Right cardiac atrium (tissue), 5 donors: ENCODE measurements at regions not wholly inside any gene's neighbourhood (a gene's known extent, or its start where the extent isn't known, plus 50 kb on each side); places are given as distances from the start of the nearest gene placed in this dataset.

Source experiments
- ATAC-seq, 2 donors: fragments of 200-7000 bp; cut with Tn5 transposase; one replicate each; pipeline versions ENCODE4 v1.8.0 to v1.9.1; 2020; ENCODE audit warnings: moderate library complexity in 2 of 2, mild to moderate bottlenecking in 1 of 2
- DNase-seq, 3 donors: peaks; one replicate each; pipeline ENCODE4 v3.0.0-alpha.2; 2020
- H3K27ac ChIP-seq: one replicate; pipeline ENCODE4 v1.5.1; 2013; ENCODE audit warnings: mild to moderate bottlenecking, low read length, control low read depth, moderate library complexity
- H3K27me3 ChIP-seq: one replicate; pipeline ENCODE4 v1.6.1; 2013; ENCODE audit not compliant: control insufficient read depth, insufficient read depth
- H3K4me1 ChIP-seq: one replicate; pipeline ENCODE4 v1.6.1; 2013; ENCODE audit warnings: low read length; ENCODE audit not compliant: control insufficient read depth, insufficient read depth
- H3K4me3 ChIP-seq: one replicate; pipeline ENCODE4 v1.5.1; 2013; ENCODE audit warnings: low read length, control low read depth
- H3K9me3 ChIP-seq: one replicate; pipeline ENCODE4 v1.6.1; 2013; ENCODE audit warnings: low read length; ENCODE audit not compliant: control insufficient read depth
- WGBS: extraction: QIAGEN DNeasy Blood & Tissue Kit; methylation state at CpG from one replicate; pipeline ENCODE4 v1.1.7; 2013; 5-methylcytosine and 5-hydroxymethylcytosine counted together
- intact Hi-C, 4 donors: fragments of 100-400 bp; cut with DNase I; formaldehyde crosslinking; loops; one replicate each; pipeline versions ENCODE4 v1.11.0 to v1.14.0; 2022 to 2023
- donor health status: healthy with polysubstance abuse.
- donor health status: DM: no; HTN: yes; CAD: no.
- donor health status: DM: no; HTN: no; CAD: no.
- donor health status: DM: no; HTN: yes; CAD: no; lungs with severe emphysema.
- donor health status: DM: yes; HTN: yes; CAD: no.

DNA sequence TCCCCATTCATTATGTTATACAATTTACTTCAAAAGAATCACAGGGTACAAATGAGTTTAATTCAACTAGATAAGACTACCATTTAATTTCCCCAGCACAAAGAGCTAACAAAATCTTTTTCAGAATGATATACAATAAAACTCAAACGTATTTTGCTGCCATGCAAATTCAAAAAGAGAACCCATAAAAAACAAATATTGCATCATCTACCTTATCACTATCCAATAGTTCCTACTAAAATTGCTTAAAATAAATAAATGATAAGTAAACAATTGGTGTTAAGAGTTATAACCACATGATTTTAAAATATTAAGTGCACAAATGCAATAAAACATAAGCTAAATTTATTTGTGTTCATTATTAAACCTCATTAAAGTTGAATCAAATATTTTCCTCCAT, 919.4 kb downstream of the SLITRK5 start:
- 29% methylated on average over 1 of the region's 1 CpG for WGBS
- Histone ChIP-seq H3K4me1 (no peaks in the 10 kb centered on the region), H3K9me3 (peaks cover 4% of the 10 kb centered on the region), H3K27ac (no peak overlapping the region), H3K27me3 (no peaks in the 10 kb centered on the region), H3K4me3 (no peak overlapping the region)
- intact Hi-C loops, result no loop called here
- ATAC-seq (no peak), DNase-seq (no peak)

DNA sequence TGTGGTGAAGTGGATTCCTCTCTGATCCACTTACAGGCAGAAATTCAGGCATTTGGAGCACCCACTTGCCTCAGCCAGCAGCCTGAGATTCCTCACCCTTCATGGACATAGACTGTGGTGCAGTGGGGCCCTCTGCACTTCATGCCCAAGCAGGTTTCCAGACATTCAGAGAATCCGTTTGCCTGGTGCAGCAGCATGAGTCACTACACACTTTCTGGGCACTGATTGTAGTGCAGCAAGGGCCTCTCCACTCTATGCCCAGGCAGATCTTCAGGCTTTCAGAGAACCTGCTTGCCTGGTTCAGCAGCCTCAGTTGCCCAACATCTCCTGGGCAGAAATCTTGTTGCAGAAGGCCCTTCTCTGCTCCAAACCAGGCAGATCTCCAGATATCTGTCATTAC, 920.9 kb downstream of the SLITRK5 start:
- Histone ChIP-seq H3K4me1 (no peaks in the 10 kb centered on the region), H3K4me3 (no peak overlapping the region), H3K9me3 (peaks cover 4% of the 10 kb centered on the region), H3K27me3 (no peaks in the 10 kb centered on the region), H3K27ac (no peak overlapping the region)
- no peak for ATAC-seq
- no peak for DNase-seq
- whole genome bisulfite sequencing, result 72% methylated on average over 1 of the region's 1 CpG
- intact Hi-C loops, result no loop called here

DNA sequence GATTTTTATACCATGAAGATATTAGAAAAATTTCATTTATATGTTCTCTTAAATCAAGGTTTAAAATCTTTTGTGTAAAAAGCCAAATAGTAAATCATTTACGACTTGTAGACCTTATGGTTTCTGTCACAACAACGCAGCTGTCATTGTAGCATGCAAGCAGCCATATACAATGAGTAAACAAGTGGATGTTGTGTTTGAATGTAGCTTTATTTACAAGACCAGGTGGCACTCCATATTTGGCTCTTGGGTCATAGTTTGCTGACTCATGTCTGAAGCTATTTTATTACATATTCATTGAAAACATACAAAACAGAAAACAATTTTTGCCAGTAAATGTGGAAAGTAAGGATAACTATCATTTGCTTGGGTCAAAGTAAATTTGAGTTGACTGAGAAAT, 930.8 kb downstream of the SLITRK5 start:
- Histone ChIP-seq H3K4me3 (no peak overlapping the region), H3K9me3 (peaks cover 1% of the 10 kb centered on the region), H3K27ac (no peak overlapping the region), H3K27me3 (no peaks in the 10 kb centered on the region), H3K4me1 (no peaks in the 10 kb centered on the region)
- DNase-seq (no peak), ATAC-seq (no peak)
- intact Hi-C loops, result no loop called here
- 82% methylated on average over 2 of the region's 2 CpGs for whole genome bisulfite sequencing

DNA sequence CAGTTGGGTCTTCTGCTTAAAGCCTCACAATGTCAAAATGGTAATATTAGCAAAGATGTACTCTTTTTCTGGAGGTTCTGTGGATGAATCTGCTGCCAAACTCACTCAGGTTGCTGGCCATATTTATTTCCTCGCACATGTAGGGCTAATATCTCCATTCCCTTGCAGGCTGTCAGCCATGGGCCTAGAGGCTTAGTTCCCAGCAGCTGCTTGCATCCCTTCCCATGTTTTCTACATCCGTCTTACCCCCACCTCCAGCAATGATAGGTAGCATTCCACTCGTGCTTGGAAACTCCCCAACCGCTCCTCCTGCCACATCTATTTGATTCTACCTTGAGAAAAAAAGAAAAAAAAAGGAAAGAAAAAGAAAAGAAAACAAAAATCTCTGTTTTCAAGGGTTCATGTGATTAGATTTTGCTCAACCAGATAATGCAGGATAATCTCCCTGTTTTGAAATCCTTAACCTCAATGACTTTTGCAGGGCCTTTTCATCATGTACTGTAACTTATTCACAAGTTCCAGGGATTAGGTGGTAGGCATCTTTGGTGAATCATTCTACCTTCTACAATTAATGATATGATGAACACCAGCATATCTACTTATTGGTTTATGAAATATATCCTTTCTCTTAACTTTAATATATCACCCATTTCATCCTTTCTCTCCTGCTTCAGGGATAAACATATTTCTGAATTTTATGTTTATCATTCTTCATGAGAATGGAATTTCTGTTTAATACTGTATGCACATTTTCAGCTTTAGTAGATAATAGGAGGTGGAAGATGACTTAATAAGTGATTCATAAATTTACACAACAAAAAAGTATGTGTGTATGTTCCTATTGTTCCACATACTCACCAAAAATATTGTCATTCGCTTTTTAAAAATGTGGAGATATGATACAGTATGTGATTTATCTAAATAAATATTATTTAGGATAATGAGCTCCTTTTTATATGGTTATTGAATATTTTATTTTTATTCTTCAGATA, 931.9 kb downstream of the SLITRK5 start:
- H3K27ac ChIP-seq, result no peak overlapping the region
- DNase-seq, result no peak
- H3K9me3 ChIP-seq, result peaks cover 1% of the 10 kb centered on the region
- 71% methylated on average over 5 of the region's 5 CpGs for WGBS
- intact Hi-C loops, result no loop called here
- no peak overlapping the region for H3K4me3 ChIP-seq
- ATAC-seq, result no peak
- H3K4me1 ChIP-seq, result no peaks in the 10 kb centered on the region
- no peaks in the 10 kb centered on the region for H3K27me3 ChIP-seq

DNA sequence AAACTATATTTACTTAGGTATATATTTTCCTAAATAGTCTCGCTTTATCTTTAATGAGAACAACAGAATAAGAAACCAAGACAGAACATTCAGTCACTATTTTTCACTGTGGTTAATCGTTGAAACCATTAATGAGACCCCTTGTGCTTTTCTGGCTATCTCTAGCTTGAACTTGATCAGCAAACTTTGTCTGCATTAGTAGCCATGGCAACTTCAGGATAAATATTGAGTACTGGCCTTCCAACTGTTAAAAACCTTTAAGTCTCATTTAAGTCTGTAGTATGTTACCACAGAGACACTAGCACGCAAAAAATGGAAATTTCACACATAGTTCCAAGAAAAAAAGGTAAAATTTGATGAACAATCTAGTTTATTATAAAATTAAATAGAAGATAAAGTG, 946.0 kb downstream of the SLITRK5 start:
- intact Hi-C loops, result no loop called here
- 60% methylated on average over 3 of the region's 3 CpGs for WGBS
- DNase-seq, result no peak

DNA sequence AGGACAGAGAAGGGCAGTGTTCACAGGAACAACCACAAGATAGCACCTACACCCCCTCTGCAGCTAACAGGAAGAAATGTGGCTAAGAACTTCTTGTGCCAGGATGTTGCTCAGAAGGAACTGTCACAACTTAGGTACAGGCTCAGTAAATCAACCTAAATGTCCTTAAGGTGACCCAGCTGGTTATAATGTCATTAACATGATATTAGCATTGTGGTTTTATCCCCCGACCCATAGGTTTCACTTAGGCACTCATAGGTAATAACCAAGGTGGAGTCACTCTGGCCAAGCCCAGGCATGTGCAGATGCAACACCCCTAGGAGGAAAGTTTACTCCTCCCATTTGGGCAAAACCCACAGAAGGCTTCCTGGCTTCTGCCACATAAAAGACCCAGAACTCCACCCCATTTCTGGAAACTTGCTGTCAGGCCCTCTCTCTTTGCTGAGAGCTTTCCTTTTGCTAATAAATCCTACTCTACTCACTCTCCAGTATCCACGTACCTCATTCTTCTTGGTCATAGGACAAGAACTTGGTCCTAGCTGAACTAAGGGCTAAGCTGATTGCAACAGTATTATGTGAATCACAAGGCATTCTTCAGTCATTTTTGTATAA, 951.3 kb downstream of the SLITRK5 start:
- H3K4me1 ChIP-seq, result no peaks in the 10 kb centered on the region
- no peak overlapping the region for H3K4me3 ChIP-seq
- no peak overlapping the region for H3K27ac ChIP-seq
- no peak for DNase-seq
- H3K27me3 ChIP-seq, result no peaks in the 10 kb centered on the region
- H3K9me3 ChIP-seq, result no peaks in the 10 kb centered on the region
- no peak for ATAC-seq
- intact Hi-C loops, result no loop called here
- 82% methylated on average over 2 of the region's 2 CpGs for WGBS

More for the DNA sequence above, 946.0 kb downstream of the SLITRK5 start:
- Histone ChIP-seq H3K4me1 (no peaks in the 10 kb centered on the region), H3K27me3 (no peaks in the 10 kb centered on the region), H3K27ac (no peak overlapping the region), H3K9me3 (no peaks in the 10 kb centered on the region), H3K4me3 (no peak overlapping the region)
- no peak for ATAC-seq

DNA sequence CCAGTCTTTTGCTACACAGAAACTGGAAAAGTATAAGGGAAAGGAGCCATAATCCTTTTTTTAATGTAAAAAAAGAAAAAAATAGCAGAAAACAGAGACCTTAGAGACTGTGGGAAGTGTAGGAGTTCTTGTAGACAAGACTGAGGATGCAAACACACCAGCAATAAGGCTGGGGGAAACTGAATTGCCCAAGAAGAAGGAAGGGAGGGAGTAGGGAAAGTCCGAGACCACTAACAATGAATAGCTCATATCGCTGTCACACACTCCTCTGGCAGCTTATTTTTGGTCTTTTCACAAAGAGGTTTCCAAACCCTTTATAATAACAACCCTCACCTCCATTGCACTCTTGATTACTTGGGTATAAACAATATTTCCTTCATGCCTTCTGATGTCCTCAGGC, 952.0 kb downstream of the SLITRK5 start:
- DNase-seq, result no peak
- Histone ChIP-seq H3K9me3 (no peaks in the 10 kb centered on the region), H3K27ac (no peak overlapping the region), H3K4me3 (no peak overlapping the region), H3K4me1 (no peaks in the 10 kb centered on the region), H3K27me3 (no peaks in the 10 kb centered on the region)
- WGBS, result 61% methylated on average over 2 of the region's 2 CpGs
- no peak for ATAC-seq
- intact Hi-C loops, result no loop called here

DNA sequence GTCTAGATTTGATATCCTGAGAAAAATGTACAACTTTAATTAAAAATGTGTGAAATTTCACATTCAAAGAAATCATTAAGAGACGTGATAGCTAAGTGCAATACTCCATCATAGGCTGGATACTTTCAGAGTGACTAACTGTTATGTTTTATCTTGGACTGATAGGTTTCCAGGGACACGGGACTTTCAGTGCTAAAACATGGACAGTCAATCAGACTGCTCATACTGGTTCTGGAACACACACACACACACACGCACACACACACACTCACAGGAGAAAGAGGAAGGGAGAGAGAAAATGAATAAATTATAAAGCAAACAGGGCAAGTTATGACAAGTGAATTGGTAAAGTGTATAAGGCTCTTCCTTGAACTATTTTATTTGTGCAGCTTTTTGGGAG, 955.9 kb downstream of the SLITRK5 start:
- intact Hi-C loops, result no loop called here
- peak; percentile 72 to 76 for ATAC-seq

DNA sequence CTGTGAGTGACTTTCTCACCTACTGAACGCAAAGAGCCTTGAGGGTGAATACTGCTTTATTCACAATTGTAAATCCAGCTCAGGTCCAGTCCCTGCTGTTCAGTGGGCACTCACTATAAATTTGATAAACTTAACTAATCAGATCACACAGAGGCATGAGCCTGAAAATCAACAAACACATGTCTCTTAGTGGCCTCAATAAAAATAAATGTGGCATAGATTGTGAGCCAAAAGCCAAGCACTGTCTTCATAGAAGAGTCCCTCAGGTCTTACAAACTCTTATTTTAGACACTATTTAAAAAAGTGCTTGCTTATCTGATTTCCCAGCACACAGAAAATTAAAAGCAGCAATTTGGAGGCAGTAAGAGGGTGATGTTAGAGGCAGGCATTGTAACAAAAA, 957.7 kb downstream of the SLITRK5 start:
- no peak for DNase-seq
- Histone ChIP-seq H3K4me1 (no peaks in the 10 kb centered on the region), H3K27ac (no peak overlapping the region), H3K4me3 (no peak overlapping the region), H3K9me3 (no peaks in the 10 kb centered on the region), H3K27me3 (no peaks in the 10 kb centered on the region)
- WGBS, result 0% methylated on average over 1 of the region's 1 CpG
- intact Hi-C loops, result no loop called here
- ATAC-seq, result no peak

More for the DNA sequence above, 955.9 kb downstream of the SLITRK5 start:
- no peaks in the 10 kb centered on the region for H3K9me3 ChIP-seq
- WGBS, result 27% methylated on average over 3 of the region's 3 CpGs
- H3K4me3 ChIP-seq, result no peak overlapping the region
- no peak overlapping the region for H3K27ac ChIP-seq
- no peaks in the 10 kb centered on the region for H3K27me3 ChIP-seq
- DNase-seq, result peak in 2 of 3 donors; percentile 17 to 76
- H3K4me1 ChIP-seq, result no peaks in the 10 kb centered on the region

DNA sequence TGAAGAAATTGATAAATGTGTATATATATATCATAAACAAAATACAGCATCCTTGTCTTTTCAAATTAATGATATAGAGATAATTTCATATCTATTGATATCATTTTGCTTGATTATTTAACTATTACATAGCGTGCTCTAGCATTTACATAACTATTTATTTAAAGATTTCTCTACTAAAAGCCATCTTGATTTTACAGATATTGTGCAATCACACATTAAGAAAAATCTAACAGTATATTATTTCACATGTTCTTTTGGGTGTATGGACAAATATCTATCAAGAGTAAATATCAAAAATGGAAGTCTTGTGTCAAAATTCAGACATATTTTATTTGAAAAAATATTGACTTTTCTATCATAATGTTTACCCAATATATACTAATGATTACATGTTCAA, 966.8 kb downstream of the SLITRK5 start:
- H3K4me3 ChIP-seq, result no peak overlapping the region
- DNase-seq, result no peak
- ATAC-seq, result no peak
- 0% methylated on average over 1 of the region's 1 CpG for WGBS
- no peaks in the 10 kb centered on the region for H3K27me3 ChIP-seq
- H3K9me3 ChIP-seq, result no peaks in the 10 kb centered on the region
- no peak overlapping the region for H3K27ac ChIP-seq
- no peaks in the 10 kb centered on the region for H3K4me1 ChIP-seq
- intact Hi-C loops, result no loop called here

DNA sequence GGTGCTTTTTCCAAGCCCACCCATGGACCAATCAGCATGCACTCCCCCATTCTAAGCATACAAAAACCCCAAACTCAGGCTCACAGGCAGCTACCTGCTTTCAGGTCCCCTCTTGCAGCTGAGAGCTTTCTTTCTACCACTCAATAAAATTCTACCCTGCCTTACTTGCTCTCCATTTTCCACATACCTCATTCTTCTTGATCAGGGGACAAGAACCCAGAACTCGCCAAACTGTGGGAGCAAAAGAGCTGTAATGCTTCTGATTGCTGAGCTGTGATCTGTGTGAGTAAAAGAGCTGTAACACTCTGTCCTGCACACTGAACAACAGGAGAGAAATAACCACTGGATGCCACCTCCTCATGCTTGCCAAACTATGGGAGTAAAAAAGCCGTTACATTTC, 972.1 kb downstream of the SLITRK5 start:
- DNase-seq, result no peak
- H3K4me3 ChIP-seq, result no peak overlapping the region
- no peaks in the 10 kb centered on the region for H3K9me3 ChIP-seq
- no peak for ATAC-seq
- H3K4me1 ChIP-seq, result no peaks in the 10 kb centered on the region
- 79% methylated on average over 2 of the region's 2 CpGs for WGBS
- H3K27ac ChIP-seq, result no peak overlapping the region
- H3K27me3 ChIP-seq, result no peaks in the 10 kb centered on the region
- intact Hi-C loops, result no loop called here
